Stomach (tissue), 4 donors: ENCODE measurements at regions not wholly inside any gene's neighbourhood (a gene's known extent, or its start where the extent isn't known, plus 50 kb on each side); places are given as distances from the start of the nearest gene placed in this dataset.

Experiments used
- EP300 ChIP-seq: sonication (generic); formaldehyde crosslinking; IDR thresholded peaks from one replicate; pipeline ENCODE4 v1.6.1; 2017; ENCODE audit warnings: antibody characterized with exemption
- POLR2AphosphoS5 ChIP-seq, 3 donors: sonication (generic); formaldehyde crosslinking; IDR thresholded peaks; one replicate each; pipeline ENCODE4 v1.6.1; 2016; ENCODE audit warnings: antibody characterized with exemption in 3 of 3
- TF ChIP-seq, protein P1 (sequence below), 7 experiments: fragments of 450-650 bp in 4 of 7; fragments of 200-600 bp in 3 of 7; sonication (generic) in 3 of 7; IDR thresholded peaks; one replicate each; pipeline ENCODE4 v1.5.1; 2016 to 2019; ENCODE audit warnings: antibody characterized with exemption in 7 of 7, control low read depth in 2 of 7, mild to moderate bottlenecking in 1 of 7

DNA sequence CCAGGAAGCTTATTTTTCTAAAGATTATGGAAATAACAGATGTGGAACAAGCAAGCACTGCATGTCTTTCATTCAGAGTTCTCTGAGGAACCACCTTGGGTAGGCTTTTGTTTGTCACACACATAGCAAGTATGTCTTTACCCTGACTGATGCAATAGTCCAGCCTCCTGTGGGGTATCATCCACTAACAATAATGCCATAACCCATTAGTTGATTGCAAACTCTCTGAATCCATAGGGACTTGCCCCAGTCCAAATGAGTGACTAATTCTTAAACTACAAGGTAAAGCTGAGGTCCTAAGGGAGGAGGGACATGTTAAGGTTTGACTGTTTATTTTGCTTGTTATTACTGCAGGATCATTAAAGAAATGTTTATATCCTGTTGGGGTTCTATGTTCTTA, 151.4 kb upstream of the PRPS1L1 start:
- TF ChIP-seq, protein P1, sequence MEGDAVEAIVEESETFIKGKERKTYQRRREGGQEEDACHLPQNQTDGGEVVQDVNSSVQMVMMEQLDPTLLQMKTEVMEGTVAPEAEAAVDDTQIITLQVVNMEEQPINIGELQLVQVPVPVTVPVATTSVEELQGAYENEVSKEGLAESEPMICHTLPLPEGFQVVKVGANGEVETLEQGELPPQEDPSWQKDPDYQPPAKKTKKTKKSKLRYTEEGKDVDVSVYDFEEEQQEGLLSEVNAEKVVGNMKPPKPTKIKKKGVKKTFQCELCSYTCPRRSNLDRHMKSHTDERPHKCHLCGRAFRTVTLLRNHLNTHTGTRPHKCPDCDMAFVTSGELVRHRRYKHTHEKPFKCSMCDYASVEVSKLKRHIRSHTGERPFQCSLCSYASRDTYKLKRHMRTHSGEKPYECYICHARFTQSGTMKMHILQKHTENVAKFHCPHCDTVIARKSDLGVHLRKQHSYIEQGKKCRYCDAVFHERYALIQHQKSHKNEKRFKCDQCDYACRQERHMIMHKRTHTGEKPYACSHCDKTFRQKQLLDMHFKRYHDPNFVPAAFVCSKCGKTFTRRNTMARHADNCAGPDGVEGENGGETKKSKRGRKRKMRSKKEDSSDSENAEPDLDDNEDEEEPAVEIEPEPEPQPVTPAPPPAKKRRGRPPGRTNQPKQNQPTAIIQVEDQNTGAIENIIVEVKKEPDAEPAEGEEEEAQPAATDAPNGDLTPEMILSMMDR (IDR thresholded peaks at IDR 0.05) = no peak
- TF ChIP-seq EP300 = no peak
- TF ChIP-seq POLR2AphosphoS5 (IDR thresholded peaks at IDR 0.05) = no peak
